ENCODE measurements at regions not wholly inside any gene's neighbourhood (a gene's known extent, or its start where the extent isn't known, plus 50 kb on each side); places are given as distances from the start of the nearest gene placed in this dataset.

DNA sequence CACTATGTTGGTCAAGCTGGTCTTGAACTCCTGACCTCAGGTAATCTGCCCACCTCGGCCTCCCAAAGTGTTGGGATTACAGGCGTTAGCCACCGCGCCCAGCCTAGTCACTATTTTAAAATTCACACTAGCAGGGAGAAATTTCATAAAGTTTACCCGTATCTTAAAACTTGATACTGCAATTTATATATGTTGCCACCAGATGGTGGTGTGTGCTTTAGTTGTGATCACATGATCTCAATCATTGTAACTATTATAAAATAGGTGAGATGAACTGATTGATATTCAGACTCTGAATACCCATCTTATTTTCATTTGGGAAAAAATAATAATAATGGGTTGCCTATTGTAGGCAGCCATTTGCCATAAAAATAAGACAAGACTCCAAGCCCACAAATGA, 1330.4 kb upstream of the WWC1 start:
- no peak for DNase-seq (ENCODE audit: low spot score)
- Mint-ChIP-seq H3K27ac (ENCODE audit: unreplicated experiment) (no peak overlapping the region), H3K9me3 (ENCODE audit: low read depth) (peaks cover 4% of the 10 kb centered on the region)

DNA sequence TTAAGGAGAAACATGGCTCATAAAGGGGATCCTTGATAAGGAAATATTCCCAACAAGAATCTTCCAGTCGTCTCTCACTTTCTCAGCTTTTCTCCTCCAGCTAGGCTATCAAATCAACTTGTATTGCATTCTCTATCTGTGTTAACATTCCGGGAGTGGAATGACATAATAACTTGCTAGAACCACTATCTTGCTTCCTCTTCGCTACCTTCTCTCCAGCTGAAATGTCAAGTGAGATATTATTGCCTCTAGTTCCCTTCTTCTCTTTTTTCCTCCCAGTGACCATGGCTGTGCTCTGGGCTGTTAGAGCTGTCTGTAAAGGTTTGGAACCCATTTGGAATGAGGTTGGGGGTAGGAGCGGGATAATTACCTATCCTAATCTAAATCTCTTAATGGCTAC, 1329.5 kb upstream of the WWC1 start:
- Mint-ChIP-seq H3K27me3 (ENCODE audit: low read depth) (peaks cover 5% of the 10 kb centered on the region), H3K4me3 (ENCODE audit: unreplicated experiment) (no peak overlapping the region), H3K4me1 (ENCODE audit: low read depth) (no peaks in the 10 kb centered on the region), H3K9me3 (ENCODE audit: low read depth) (peaks cover 4% of the 10 kb centered on the region), H3K27ac (ENCODE audit: unreplicated experiment) (no peak overlapping the region), H3K36me3 (ENCODE audit: low read depth) (no peaks in the 10 kb centered on the region)
- TF ChIP-seq CTCF (IDR thresholded peaks at IDR 0.05), result no peak
- no peak for DNase-seq (ENCODE audit: low spot score)

More for the DNA sequence above, 1330.4 kb upstream of the WWC1 start:
- Mint-ChIP-seq H3K4me1 (ENCODE audit: low read depth) (no peaks in the 10 kb centered on the region), H3K36me3 (ENCODE audit: low read depth) (no peaks in the 10 kb centered on the region), H3K4me3 (ENCODE audit: unreplicated experiment) (no peak overlapping the region), H3K27me3 (ENCODE audit: low read depth) (peaks cover 7% of the 10 kb centered on the region)
- TF ChIP-seq CTCF (IDR thresholded peaks at IDR 0.05), result peak; percentile 72

- DNase-seq (ENCODE audit: low spot score), result no peak
- Mint-ChIP-seq H3K36me3 (ENCODE audit: low read depth) (no peaks in the 10 kb centered on the region), H3K27me3 (ENCODE audit: low read depth) (peaks cover 1% of the 10 kb centered on the region), H3K27ac (ENCODE audit: unreplicated experiment) (no peak overlapping the region), H3K4me1 (ENCODE audit: low read depth) (no peaks in the 10 kb centered on the region), H3K4me3 (ENCODE audit: unreplicated experiment) (no peak overlapping the region), H3K9me3 (ENCODE audit: low read depth) (peaks cover 4% of the 10 kb centered on the region)
- TF ChIP-seq CTCF (IDR thresholded peaks at IDR 0.05), result no peak
These were observed 1329.0 kb upstream of the WWC1 start for GRCh38 chr5:166962461-166962860.

- no peak for TF ChIP-seq CTCF (IDR thresholded peaks at IDR 0.05)
- Mint-ChIP-seq H3K4me3 (ENCODE audit: unreplicated experiment) (no peak overlapping the region), H3K36me3 (ENCODE audit: low read depth) (no peaks in the 10 kb centered on the region), H3K27ac (ENCODE audit: unreplicated experiment) (no peak overlapping the region), H3K4me1 (ENCODE audit: low read depth) (no peaks in the 10 kb centered on the region), H3K9me3 (ENCODE audit: low read depth) (peaks cover 4% of the 10 kb centered on the region), H3K27me3 (ENCODE audit: low read depth) (peaks cover 1% of the 10 kb centered on the region)
- DNase-seq (ENCODE audit: low spot score), result no peak
These were observed 1327.8 kb upstream of the WWC1 start for GRCh38 chr5:166963596-166963995.

GRCh38 chr5:166977911-166978422, 1313.5 kb upstream of the WWC1 start:
- DNase-seq (ENCODE audit: low spot score), result no peak
- H3K27me3 Mint-ChIP-seq (ENCODE audit: low read depth), result peaks cover 47% of the 10 kb centered on the region
- H3K9me3 Mint-ChIP-seq (ENCODE audit: low read depth), result no peaks in the 10 kb centered on the region
- no peak for TF ChIP-seq CTCF (IDR thresholded peaks at IDR 0.05)
- H3K36me3 Mint-ChIP-seq (ENCODE audit: low read depth), result no peaks in the 10 kb centered on the region
- H3K4me1 Mint-ChIP-seq (ENCODE audit: low read depth), result peaks cover 11% of the 10 kb centered on the region
- peak overlapping the region; percentile 77 for H3K4me3 Mint-ChIP-seq (ENCODE audit: unreplicated experiment)
- no peak overlapping the region for H3K27ac Mint-ChIP-seq (ENCODE audit: unreplicated experiment)
